Left ventricle myocardium inferior (tissue), 1 donor: ENCODE measurements at regions not wholly inside any gene's neighbourhood (a gene's known extent, or its start where the extent isn't known, plus 50 kb on each side); places are given as distances from the start of the nearest gene placed in this dataset.

Experiments
- DNase-seq: peaks from one replicate; pipeline ENCODE4 v3.0.0-alpha.2; 2020
- H3K27ac ChIP-seq: fragments of 200-600 bp; replicated peaks from 2 replicates; pipeline ENCODE4 v1.8.0; 2021
- H3K27me3 ChIP-seq: fragments of 200-600 bp; 2 replicates; pipeline ENCODE4 v1.8.0; 2021; ENCODE audit warnings: low read depth
- H3K36me3 ChIP-seq: fragments of 200-600 bp; 2 replicates; pipeline ENCODE4 v1.8.0; 2021
- H3K4me1 ChIP-seq: fragments of 200-600 bp; 2 replicates; pipeline ENCODE4 v1.8.0; 2021
- H3K4me3 ChIP-seq: fragments of 200-600 bp; 2 replicates; pipeline ENCODE4 v1.8.0; 2021; ENCODE audit warnings: mild to moderate bottlenecking, moderate library complexity
- H3K9me3 ChIP-seq: fragments of 200-600 bp; replicated peaks from 2 replicates; pipeline ENCODE4 v1.8.0; 2021
- intact Hi-C: fragments of 100-400 bp; cut with micrococcal nuclease; formaldehyde crosslinking; loops from one replicate; pipeline ENCODE4 v1.11.0; 2022
- TF ChIP-seq, protein P1 (sequence below): fragments of 200-600 bp; IDR thresholded peaks from 2 replicates; pipeline ENCODE4 v1.8.0; 2021; ENCODE audit warnings: antibody characterized with exemption, mild to moderate bottlenecking, borderline replicate concordance
- donor health status: DM: no; HTN: yes; CAD: no; lungs with severe emphysema.

DNA sequence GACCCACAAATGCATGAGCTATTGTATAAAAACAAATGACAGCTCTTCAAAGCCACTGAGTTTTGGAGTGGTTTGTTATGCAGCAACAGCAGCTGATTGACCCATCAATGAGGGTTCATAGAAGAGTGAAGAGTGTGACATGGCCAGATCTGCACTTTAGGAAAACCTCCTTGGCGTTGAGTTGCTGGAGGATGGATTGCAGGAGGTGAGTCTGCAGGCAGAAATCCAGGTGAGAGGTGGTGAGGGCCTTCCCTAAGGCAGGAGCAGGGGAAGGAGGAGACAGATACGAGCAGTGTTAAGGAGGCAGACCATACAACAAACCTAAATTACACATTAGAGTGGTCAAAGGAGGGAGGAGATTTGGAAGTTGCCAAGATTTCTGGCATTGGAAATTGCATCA is 169.3 kb upstream of the CSF3R start:
- Histone ChIP-seq H3K4me1 (no peaks in the 10 kb centered on the region), H3K4me3 (no peak overlapping the region), H3K36me3 (no peaks in the 10 kb centered on the region), H3K9me3 (no peaks in the 10 kb centered on the region), H3K27ac (no peak overlapping the region), H3K27me3 (peaks cover 79% of the 10 kb centered on the region)
- intact Hi-C loops = no loop called here
- TF ChIP-seq, protein P1, sequence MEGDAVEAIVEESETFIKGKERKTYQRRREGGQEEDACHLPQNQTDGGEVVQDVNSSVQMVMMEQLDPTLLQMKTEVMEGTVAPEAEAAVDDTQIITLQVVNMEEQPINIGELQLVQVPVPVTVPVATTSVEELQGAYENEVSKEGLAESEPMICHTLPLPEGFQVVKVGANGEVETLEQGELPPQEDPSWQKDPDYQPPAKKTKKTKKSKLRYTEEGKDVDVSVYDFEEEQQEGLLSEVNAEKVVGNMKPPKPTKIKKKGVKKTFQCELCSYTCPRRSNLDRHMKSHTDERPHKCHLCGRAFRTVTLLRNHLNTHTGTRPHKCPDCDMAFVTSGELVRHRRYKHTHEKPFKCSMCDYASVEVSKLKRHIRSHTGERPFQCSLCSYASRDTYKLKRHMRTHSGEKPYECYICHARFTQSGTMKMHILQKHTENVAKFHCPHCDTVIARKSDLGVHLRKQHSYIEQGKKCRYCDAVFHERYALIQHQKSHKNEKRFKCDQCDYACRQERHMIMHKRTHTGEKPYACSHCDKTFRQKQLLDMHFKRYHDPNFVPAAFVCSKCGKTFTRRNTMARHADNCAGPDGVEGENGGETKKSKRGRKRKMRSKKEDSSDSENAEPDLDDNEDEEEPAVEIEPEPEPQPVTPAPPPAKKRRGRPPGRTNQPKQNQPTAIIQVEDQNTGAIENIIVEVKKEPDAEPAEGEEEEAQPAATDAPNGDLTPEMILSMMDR = no peak
- no peak for DNase-seq

DNA sequence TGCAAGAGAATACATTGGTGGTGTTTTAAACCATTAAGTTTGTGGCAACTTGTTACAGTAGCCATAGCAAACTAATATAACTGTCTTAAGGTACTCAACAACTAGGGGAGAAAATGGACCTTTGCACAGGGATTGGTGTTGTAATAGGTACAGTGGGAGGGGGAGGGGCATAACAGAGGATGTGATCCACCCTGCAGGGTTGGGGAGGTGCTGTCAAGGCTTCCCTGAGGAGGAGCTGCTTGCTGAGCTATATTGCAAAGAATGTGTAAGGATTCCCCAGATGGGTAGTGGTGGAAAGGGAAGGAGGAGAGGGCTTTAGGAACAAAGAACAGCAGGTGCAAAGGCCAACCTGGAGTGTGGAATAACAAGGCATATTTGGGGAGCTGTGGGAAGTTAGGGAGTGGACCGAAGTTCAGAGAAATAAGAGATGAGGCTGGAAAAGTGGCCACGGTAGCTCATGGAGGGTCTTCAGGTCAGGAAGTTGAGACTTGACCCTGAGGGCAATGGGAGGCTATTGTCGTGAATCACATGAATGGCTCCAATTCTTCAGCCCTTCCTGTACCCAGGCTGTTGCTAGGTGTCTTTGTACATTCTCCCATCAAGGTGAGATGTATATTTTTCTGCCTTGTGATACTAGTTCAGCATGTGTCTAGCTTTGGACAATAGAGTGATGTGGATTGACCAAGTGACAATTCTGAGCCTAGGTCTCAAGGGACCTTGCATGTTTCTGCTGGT is 168.6 kb upstream of the CSF3R start:
- TF ChIP-seq, protein P1 = no peak
- H3K27me3 ChIP-seq = peaks cover 80% of the 10 kb centered on the region
- no peak for DNase-seq
- H3K9me3 ChIP-seq = no peaks in the 10 kb centered on the region
- no peaks in the 10 kb centered on the region for H3K4me1 ChIP-seq
- no peak overlapping the region for H3K27ac ChIP-seq
- intact Hi-C loops = no loop called here
- H3K4me3 ChIP-seq = no peak overlapping the region
- H3K36me3 ChIP-seq = no peaks in the 10 kb centered on the region

DNA sequence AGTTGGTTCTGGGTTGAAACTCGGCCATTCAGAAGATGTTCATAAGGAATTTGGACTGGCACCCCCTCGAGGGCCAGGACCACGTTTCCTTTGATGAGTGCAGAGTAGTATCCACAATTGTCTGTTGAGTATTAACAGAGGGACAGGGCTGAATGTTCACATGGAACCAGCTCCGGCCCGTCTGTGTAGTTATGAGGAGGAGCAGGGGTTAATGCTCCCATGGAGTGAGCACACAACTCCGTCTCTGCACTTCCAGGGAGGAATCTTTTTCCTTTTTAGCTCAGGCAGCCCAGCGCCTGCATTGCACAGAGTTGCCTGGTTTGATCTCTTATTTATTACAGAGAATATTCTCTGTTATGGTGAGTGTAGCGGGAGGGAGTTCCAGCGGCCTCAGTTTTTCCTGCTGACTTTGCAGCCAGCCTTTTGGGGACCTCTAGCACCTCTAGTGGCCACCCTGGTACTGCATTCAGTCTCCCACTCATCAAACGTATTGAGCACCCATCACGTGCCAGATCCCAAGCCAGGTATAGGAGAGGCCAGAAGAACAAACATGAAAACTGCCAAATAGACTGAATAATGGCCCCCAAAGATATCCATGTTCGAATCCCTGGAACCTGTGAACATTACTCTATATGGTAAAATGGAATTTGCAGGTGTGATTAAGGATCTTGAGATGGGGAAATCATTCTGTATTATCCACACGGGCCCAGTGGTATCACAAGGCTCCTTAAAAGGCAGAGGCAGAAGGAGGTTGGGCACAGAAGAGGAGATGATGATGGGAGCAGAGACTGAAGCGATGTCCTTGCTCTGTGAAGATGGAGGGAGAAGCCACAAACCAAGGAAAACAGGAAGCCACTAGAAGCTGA is 167.7 kb upstream of the CSF3R start:
- intact Hi-C loops = no loop called here

DNA sequence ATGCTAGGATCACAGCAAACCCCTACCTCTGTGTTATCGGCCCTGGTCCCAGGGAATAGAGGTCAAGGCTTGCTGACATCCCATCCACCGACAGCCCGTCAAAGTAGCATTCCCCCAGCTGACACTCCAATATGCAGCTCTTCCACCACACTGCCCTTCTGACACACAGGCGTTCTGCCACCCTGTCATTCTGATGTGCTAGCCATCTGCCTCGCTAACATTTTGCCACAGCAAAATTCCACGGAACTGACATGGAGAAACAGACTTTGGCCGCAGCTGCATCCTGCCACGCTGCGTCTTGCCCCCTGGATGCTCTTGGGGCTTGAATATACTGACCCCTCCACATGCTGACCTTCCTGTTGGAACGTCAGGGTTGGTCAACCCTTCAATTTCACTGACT is 163.2 kb upstream of the CSF3R start:
- TF ChIP-seq, protein P1 = no peak
- H3K27ac ChIP-seq = no peak overlapping the region
- no peaks in the 10 kb centered on the region for H3K36me3 ChIP-seq
- no peaks in the 10 kb centered on the region for H3K9me3 ChIP-seq
- H3K27me3 ChIP-seq = peaks cover 85% of the 10 kb centered on the region
- DNase-seq = no peak
- H3K4me3 ChIP-seq = no peak overlapping the region
- no peaks in the 10 kb centered on the region for H3K4me1 ChIP-seq
- intact Hi-C loops = no loop called here

More for the DNA sequence above, 167.7 kb upstream of the CSF3R start:
- Histone ChIP-seq H3K27me3 (peaks cover 80% of the 10 kb centered on the region), H3K27ac (no peak overlapping the region), H3K9me3 (no peaks in the 10 kb centered on the region), H3K4me3 (no peak overlapping the region), H3K4me1 (no peaks in the 10 kb centered on the region), H3K36me3 (no peaks in the 10 kb centered on the region)
- peak; percentile 36 for DNase-seq
- TF ChIP-seq, protein P1 = peak; percentile 94

DNA sequence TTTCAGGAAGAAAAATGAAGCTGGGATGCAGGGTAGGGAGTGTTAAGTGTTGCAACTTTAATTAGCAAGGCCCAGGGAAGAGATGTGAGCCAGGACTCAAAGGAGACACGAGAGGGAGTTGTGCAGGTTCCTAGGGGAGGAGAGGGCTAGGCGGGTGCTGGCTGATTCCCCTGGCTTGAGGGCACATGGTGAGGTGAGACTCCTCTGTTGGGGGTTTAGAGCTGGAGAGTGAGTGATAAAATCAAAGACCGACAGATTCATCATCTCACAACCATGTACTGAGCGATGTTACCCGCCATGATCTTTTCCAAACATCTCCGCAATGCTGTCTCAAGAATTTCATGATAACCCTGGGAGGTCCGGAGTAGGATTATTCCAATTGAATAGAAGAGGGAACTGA is 161.8 kb upstream of the CSF3R start:
- H3K9me3 ChIP-seq = no peaks in the 10 kb centered on the region
- TF ChIP-seq, protein P1 = no peak
- H3K4me1 ChIP-seq = no peaks in the 10 kb centered on the region
- no peaks in the 10 kb centered on the region for H3K36me3 ChIP-seq
- no peak overlapping the region for H3K27ac ChIP-seq
- intact Hi-C loops = no loop called here
- no peak for DNase-seq
- no peak overlapping the region for H3K4me3 ChIP-seq
- H3K27me3 ChIP-seq = peaks cover 78% of the 10 kb centered on the region
